DND-41 (cell line): ENCODE measurements at regions not wholly inside any gene's neighbourhood (a gene's known extent, or its start where the extent isn't known, plus 50 kb on each side); places are given as distances from the start of the nearest gene placed in this dataset.

Source experiments
- CTCF ChIP-seq: IDR thresholded peaks from 2 replicates; pipeline ENCODE4 v1.5.1; 2012; ENCODE audit warnings: borderline replicate concordance, low read length, moderate library complexity, mild to moderate bottlenecking; ENCODE audit not compliant: poor library complexity, severe bottlenecking; ENCODE audit errors: extremely low read depth
- EZH2 ChIP-seq: IDR thresholded peaks from 3 replicates; pipeline ENCODE4 v1.6.1; 2012; ENCODE audit warnings: borderline replicate concordance, low read depth, mild to moderate bottlenecking, moderate library complexity, low read length, inconsistent platforms; ENCODE audit not compliant: severe bottlenecking

- TF ChIP-seq CTCF: no peak
- no peak for TF ChIP-seq EZH2
These were observed 118.5 kb downstream of the MATN1 start for GRCh38 chr1:30604801-30605440.
